ENCODE measurements at regions not wholly inside any gene's neighbourhood (a gene's known extent, or its start where the extent isn't known, plus 50 kb on each side); places are given as distances from the start of the nearest gene placed in this dataset.

DNA sequence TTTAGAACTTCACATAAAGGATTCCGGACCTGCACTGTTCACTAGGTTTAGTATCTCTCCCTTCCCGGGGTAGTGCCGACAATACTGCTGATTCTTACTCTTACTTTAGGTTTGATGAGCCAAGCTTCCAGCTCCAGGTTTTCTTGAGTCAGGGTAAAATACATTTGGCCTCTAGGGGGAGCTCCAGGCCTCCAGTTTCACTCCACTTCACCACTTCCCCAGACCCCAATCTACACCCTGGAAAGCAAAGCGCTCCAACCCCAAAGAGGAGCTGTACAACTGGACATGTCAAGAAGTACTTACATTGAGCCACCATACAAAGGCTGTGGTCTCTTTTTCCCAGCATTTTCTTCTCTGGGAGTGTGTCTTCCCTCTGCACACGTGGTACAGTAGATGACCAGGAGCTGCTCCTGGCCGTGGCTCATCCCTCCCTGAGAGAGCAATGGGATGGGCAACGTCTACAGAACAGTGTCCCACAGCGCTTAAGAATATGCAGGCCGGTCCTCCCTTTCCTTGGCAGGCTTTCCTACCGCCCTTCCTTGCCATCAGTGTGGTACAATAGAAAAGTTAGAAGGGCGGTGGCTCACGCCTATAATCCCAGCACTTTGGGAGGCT, 93.9 kb upstream of the CCDC80 start:
- TF ChIP-seq CTCF (conservative IDR thresholded peaks at IDR 0.05; ENCODE audit: low read depth, low read length) (peak; percentile 82), CEBPB (IDR thresholded peaks at IDR 0.05; ENCODE audit: low read depth, low read length) (no peak), POLR2A (IDR thresholded peaks at IDR 0.05; ENCODE audit: low read depth, low read length) (no peak), RAD21 (IDR thresholded peaks at IDR 0.05; ENCODE audit: low read length) (peak; percentile 86), USF2 (IDR thresholded peaks at IDR 0.05; ENCODE audit: low read depth, low read length) (no peak), SMC3 (IDR thresholded peaks at IDR 0.05; ENCODE audit: low read depth, low read length) (peak; percentile 80), MXI1 (IDR thresholded peaks at IDR 0.05; ENCODE audit: borderline replicate concordance, low read depth, low read length) (no peak), CHD1 (IDR thresholded peaks at IDR 0.05; ENCODE audit: low read depth, low read length) (no peak), BHLHE40 (IDR thresholded peaks at IDR 0.05; ENCODE audit: low read depth, low read length) (no peak), FOS (IDR thresholded peaks at IDR 0.05; ENCODE audit: low read depth, low read length) (no peak), RFX5 (IDR thresholded peaks at IDR 0.05; ENCODE audit: low read depth, low read length) (no peak), MAZ (IDR thresholded peaks at IDR 0.05; ENCODE audit: borderline replicate concordance, low read depth, low read length) (no peak), ELK1 (IDR thresholded peaks at IDR 0.05; ENCODE audit: borderline replicate concordance, low read depth, low read length) (no peak)

Measured in IMR-90 (cell line).